Right lobe of liver (tissue), 4 donors: ENCODE measurements at regions not wholly inside any gene's neighbourhood (a gene's known extent, or its start where the extent isn't known, plus 50 kb on each side); places are given as distances from the start of the nearest gene placed in this dataset.

Source experiments
- POLR2A ChIP-seq: fragments of 450-650 bp; IDR thresholded peaks from one replicate; pipeline ENCODE4 v1.6.1; 2017; ENCODE audit warnings: antibody characterized with exemption, mild to moderate bottlenecking
- TF ChIP-seq, protein P1 (sequence below), 4 donors: fragments of 200-600 bp in 3 of 4; fragments of 450-650 bp in 1 of 4; IDR thresholded peaks; one replicate each; pipeline versions ENCODE4 v1.5.1 to v1.8.0; 2016 to 2022; ENCODE audit warnings: antibody characterized with exemption in 4 of 4, mild to moderate bottlenecking in 2 of 4
- donor health status: DM: no; HTN: no; CAD: no.
- donor health status: DM: no; HTN: no; CAD: no.
- donor health status: DM: no; HTN: yes; CAD: no.

DNA sequence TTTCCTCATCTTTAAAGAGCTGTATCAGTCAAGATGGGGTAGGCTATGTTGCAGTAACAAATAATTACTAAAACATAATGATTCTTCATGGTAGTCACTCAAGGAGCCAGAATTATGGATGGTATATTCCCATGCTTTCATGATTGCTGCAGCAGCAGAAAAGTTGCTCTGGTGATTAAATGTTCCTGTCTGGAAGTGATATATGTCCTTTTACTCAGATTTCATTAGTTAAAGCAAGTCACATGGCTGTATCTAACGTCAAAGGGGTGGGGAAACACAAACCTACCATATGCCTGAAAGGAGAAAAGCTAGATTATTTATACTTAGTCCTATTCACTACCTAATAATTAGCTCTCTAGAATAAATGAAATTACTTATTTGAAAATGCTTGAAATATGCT lies 594.7 kb downstream of the SOX5 start:
- TF ChIP-seq, protein P1, sequence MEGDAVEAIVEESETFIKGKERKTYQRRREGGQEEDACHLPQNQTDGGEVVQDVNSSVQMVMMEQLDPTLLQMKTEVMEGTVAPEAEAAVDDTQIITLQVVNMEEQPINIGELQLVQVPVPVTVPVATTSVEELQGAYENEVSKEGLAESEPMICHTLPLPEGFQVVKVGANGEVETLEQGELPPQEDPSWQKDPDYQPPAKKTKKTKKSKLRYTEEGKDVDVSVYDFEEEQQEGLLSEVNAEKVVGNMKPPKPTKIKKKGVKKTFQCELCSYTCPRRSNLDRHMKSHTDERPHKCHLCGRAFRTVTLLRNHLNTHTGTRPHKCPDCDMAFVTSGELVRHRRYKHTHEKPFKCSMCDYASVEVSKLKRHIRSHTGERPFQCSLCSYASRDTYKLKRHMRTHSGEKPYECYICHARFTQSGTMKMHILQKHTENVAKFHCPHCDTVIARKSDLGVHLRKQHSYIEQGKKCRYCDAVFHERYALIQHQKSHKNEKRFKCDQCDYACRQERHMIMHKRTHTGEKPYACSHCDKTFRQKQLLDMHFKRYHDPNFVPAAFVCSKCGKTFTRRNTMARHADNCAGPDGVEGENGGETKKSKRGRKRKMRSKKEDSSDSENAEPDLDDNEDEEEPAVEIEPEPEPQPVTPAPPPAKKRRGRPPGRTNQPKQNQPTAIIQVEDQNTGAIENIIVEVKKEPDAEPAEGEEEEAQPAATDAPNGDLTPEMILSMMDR (IDR thresholded peaks at IDR 0.05) = no peak
- no peak for TF ChIP-seq POLR2A
